Mesenchymal stem cell (in vitro differentiated cells and primary cell): ENCODE measurements at regions not wholly inside any gene's neighbourhood (a gene's known extent, or its start where the extent isn't known, plus 50 kb on each side); places are given as distances from the start of the nearest gene placed in this dataset.

ENCODE experiments used
- DNase-seq: peaks from one replicate; pipeline ENCODE4 v3.0.0-alpha.2; 2013
- H2AFZ ChIP-seq: one replicate; pipeline ENCODE4 v1.6.1; 2013; ENCODE audit warnings: low read depth, mild to moderate bottlenecking, control low read depth, inconsistent platforms, low read length, moderate library complexity
- H2AK5ac ChIP-seq: 2 replicates; pipeline ENCODE4 v1.6.1; 2013; ENCODE audit warnings: low read length, moderate library complexity, mild to moderate bottlenecking, inconsistent platforms; ENCODE audit not compliant: severe bottlenecking
- H2BK120ac ChIP-seq: one replicate; pipeline ENCODE4 v1.6.1; 2013; ENCODE audit warnings: low read depth, mild to moderate bottlenecking, inconsistent platforms, low read length, moderate library complexity
- H2BK12ac ChIP-seq, 2 experiments: one replicate each; pipeline ENCODE4 v1.6.1; 2013; ENCODE audit warnings: inconsistent platforms in 2 of 2, low read length in 2 of 2, mild to moderate bottlenecking in 2 of 2, moderate library complexity in 2 of 2, control low read depth in 1 of 2
- H2BK15ac ChIP-seq: one replicate; pipeline ENCODE4 v1.6.1; 2013; ENCODE audit warnings: mild to moderate bottlenecking, low read depth, inconsistent platforms; ENCODE audit not compliant: poor library complexity, severe bottlenecking
- H2BK5ac ChIP-seq: 2 replicates; pipeline ENCODE4 v1.6.1; 2013; ENCODE audit warnings: low read depth, mild to moderate bottlenecking, low read length, control low read depth, inconsistent platforms; ENCODE audit not compliant: poor library complexity, severe bottlenecking
- H3K14ac ChIP-seq, 2 experiments: one replicate each; pipeline ENCODE4 v1.6.1; 2013; ENCODE audit warnings: inconsistent platforms in 2 of 2, low read length in 2 of 2, control low read depth in 1 of 2, mild to moderate bottlenecking in 1 of 2, moderate library complexity in 1 of 2
- H3K18ac ChIP-seq, 2 experiments: one replicate each; pipeline ENCODE4 v1.6.1; 2013; ENCODE audit warnings: inconsistent platforms in 2 of 2, low read length in 2 of 2, control low read depth in 1 of 2, low read depth in 1 of 2, mild to moderate bottlenecking in 1 of 2
- H3K23ac ChIP-seq, 2 experiments: one replicate each; pipeline ENCODE4 v1.6.1; 2013; ENCODE audit warnings: inconsistent platforms in 2 of 2, low read length in 2 of 2, mild to moderate bottlenecking in 2 of 2, moderate library complexity in 2 of 2, control low read depth in 1 of 2
- H3K27ac ChIP-seq: 2 replicates; pipeline ENCODE4 v1.5.1; 2013; ENCODE audit warnings: mild to moderate bottlenecking, moderate library complexity, low read length, control low read depth, inconsistent platforms; ENCODE audit not compliant: poor library complexity, severe bottlenecking
- H3K27me3 ChIP-seq, 2 experiments: 2 replicates each; pipeline versions ENCODE4 v1.6.1 to v1.7.0; 2013; ENCODE audit warnings: low read length in 2 of 2, mild to moderate bottlenecking in 2 of 2, moderate library complexity in 2 of 2, control low read depth in 1 of 2, inconsistent platforms in 1 of 2; ENCODE audit not compliant: control insufficient read depth in 1 of 2, insufficient read depth in 1 of 2
- H3K36me3 ChIP-seq, 2 experiments: 2 replicates each; pipeline versions ENCODE4 v1.6.1 to v1.7.0; 2013; ENCODE audit warnings: low read length in 2 of 2, control low read depth in 1 of 2, inconsistent platforms in 1 of 2, low read depth in 1 of 2, mild to moderate bottlenecking in 1 of 2; ENCODE audit not compliant: insufficient read depth in 2 of 2, control insufficient read depth in 1 of 2
- H3K4ac ChIP-seq, 2 experiments: one replicate each; pipeline ENCODE4 v1.6.1; 2013; ENCODE audit warnings: inconsistent platforms in 2 of 2, low read length in 2 of 2, mild to moderate bottlenecking in 2 of 2, moderate library complexity in 2 of 2, control low read depth in 1 of 2, low read depth in 1 of 2
- H3K4me1 ChIP-seq: 2 replicates; pipeline ENCODE4 v1.6.1; 2013; ENCODE audit warnings: low read depth, low read length, control low read depth; ENCODE audit not compliant: control insufficient read depth, insufficient read depth
- H3K4me2 ChIP-seq: 2 replicates; pipeline ENCODE4 v1.6.1; 2013; ENCODE audit warnings: low read length, mild to moderate bottlenecking, inconsistent platforms; ENCODE audit not compliant: poor library complexity, severe bottlenecking
- H3K4me3 ChIP-seq, 2 experiments: 2 replicates each; pipeline versions ENCODE4 v1.5.1 to v1.7.0; 2013; ENCODE audit warnings: low read length in 2 of 2, mild to moderate bottlenecking in 2 of 2, control low read depth in 1 of 2, low read depth in 1 of 2; ENCODE audit not compliant: insufficient read depth in 1 of 2
- H3K79me1 ChIP-seq: replicated peaks from 2 replicates; pipeline ENCODE4 v1.6.1; 2013; ENCODE audit warnings: mild to moderate bottlenecking, control low read depth, low read length, inconsistent platforms; ENCODE audit not compliant: poor library complexity, severe bottlenecking
- H3K9ac ChIP-seq: 2 replicates; pipeline ENCODE4 v1.7.0; 2013; ENCODE audit warnings: mild to moderate bottlenecking, low read length, moderate library complexity
- H3K9me3 ChIP-seq: 2 replicates; pipeline ENCODE4 v1.7.0; 2013; ENCODE audit warnings: mild to moderate bottlenecking, low read length; ENCODE audit not compliant: control insufficient read depth
- H4K8ac ChIP-seq: one replicate; pipeline ENCODE4 v1.6.1; 2013; ENCODE audit warnings: inconsistent platforms, mild to moderate bottlenecking, low read length, moderate library complexity
- H4K91ac ChIP-seq: one replicate; pipeline ENCODE4 v1.6.1; 2013; ENCODE audit warnings: mild to moderate bottlenecking, low read length, inconsistent platforms
- WGBS: methylation state at CpG from one replicate; pipeline ENCODE4 v1.1.7; 2013; ENCODE audit warnings: mixed read lengths; 5-methylcytosine and 5-hydroxymethylcytosine counted together

- Histone ChIP-seq H2BK15ac (no peak overlapping the region), H3K27me3 (no peaks in the 10 kb centered on the region)
Measured at GRCh38 chr2:13334545-13334944, 617.8 kb downstream of the TRIB2 start.

GRCh38 chr2:13335862-13336535, 619.3 kb downstream of the TRIB2 start:
- H3K18ac ChIP-seq, result no peak overlapping the region

More at GRCh38 chr2:13334545-13334944, 617.8 kb downstream of the TRIB2 start:
- no peak overlapping the region for H4K8ac ChIP-seq
- H3K9ac ChIP-seq, result no peak overlapping the region
- H3K4me1 ChIP-seq, result no peaks in the 10 kb centered on the region
- H2AK5ac ChIP-seq, result no peak overlapping the region
- no peak overlapping the region for H3K18ac ChIP-seq
- no peak overlapping the region for H4K91ac ChIP-seq
- no peak overlapping the region for H2AFZ ChIP-seq
- peaks cover 10% of the 10 kb centered on the region for H3K9me3 ChIP-seq
- no peak overlapping the region for H3K23ac ChIP-seq
- H2BK120ac ChIP-seq, result no peak overlapping the region
- no peak overlapping the region for H3K14ac ChIP-seq
- DNase-seq, result no peak
- no peaks in the 10 kb centered on the region for H3K79me1 ChIP-seq
- H3K4ac ChIP-seq, result no peak overlapping the region
- H3K27ac ChIP-seq, result no peak overlapping the region
- H3K4me2 ChIP-seq, result no peak overlapping the region
- H3K4me3 ChIP-seq, result no peak overlapping the region
- H2BK12ac ChIP-seq, result no peak overlapping the region
- no peaks in the 10 kb centered on the region for H3K36me3 ChIP-seq
- H2BK5ac ChIP-seq, result no peak overlapping the region

DNA sequence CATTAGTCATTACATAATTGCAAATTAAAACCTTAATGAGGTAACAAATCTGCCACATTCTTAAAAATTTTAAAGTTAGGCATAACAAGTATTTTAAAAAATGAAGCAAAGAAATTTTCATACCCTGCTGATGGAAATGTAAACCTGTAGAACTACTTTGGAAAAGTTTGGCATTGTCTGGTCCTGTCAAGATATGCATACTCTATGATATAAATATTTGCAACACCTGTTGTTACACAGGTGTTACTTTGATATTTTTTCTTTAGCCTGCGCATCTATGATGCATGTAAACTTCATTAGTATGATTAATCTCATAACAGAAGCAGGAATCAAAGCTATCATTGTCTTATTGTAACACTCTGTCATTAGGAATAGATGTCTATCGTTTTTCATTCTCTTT, 634.3 kb downstream of the TRIB2 start:
- Histone ChIP-seq H3K14ac (no peak overlapping the region), H3K4me1 (no peaks in the 10 kb centered on the region), H3K4ac (no peak overlapping the region), H2AK5ac (no peak overlapping the region), H3K27ac (no peak overlapping the region), H2BK5ac (no peak overlapping the region), H3K23ac (no peak overlapping the region), H3K36me3 (no peaks in the 10 kb centered on the region), H3K9ac (no peak overlapping the region), H3K27me3 (no peaks in the 10 kb centered on the region), H3K18ac (no peak overlapping the region), H2BK15ac (no peak overlapping the region), H3K79me1 (no peaks in the 10 kb centered on the region), H2BK120ac (no peak overlapping the region), H3K9me3 (peaks cover 11% of the 10 kb centered on the region), H4K91ac (no peak overlapping the region), H2AFZ (no peak overlapping the region), H2BK12ac (no peak overlapping the region), H4K8ac (no peak overlapping the region), H3K4me2 (no peak overlapping the region), H3K4me3 (no peak overlapping the region)
- 67% methylated on average over 1 of the region's 2 CpGs for WGBS
- DNase-seq, result no peak

More at GRCh38 chr2:13335862-13336535, 619.3 kb downstream of the TRIB2 start:
- no peak overlapping the region for H3K9ac ChIP-seq
- H4K8ac ChIP-seq, result no peak overlapping the region
- H2BK120ac ChIP-seq, result no peak overlapping the region
- H3K4me2 ChIP-seq, result no peak overlapping the region
- no peak for DNase-seq
- H3K9me3 ChIP-seq, result peaks cover 10% of the 10 kb centered on the region
- H2BK5ac ChIP-seq, result no peak overlapping the region
- no peaks in the 10 kb centered on the region for H3K79me1 ChIP-seq
- no peak overlapping the region for H3K4ac ChIP-seq
- H3K23ac ChIP-seq, result no peak overlapping the region
- 75% methylated on average over 1 of the region's 2 CpGs for WGBS
- H3K14ac ChIP-seq, result no peak overlapping the region
- H3K4me3 ChIP-seq, result no peak overlapping the region
- no peak overlapping the region for H2BK12ac ChIP-seq
- H2AK5ac ChIP-seq, result no peak overlapping the region
- no peak overlapping the region for H2AFZ ChIP-seq
- no peaks in the 10 kb centered on the region for H3K4me1 ChIP-seq
- H3K36me3 ChIP-seq, result no peaks in the 10 kb centered on the region
- H4K91ac ChIP-seq, result no peak overlapping the region
- no peak overlapping the region for H2BK15ac ChIP-seq
- no peak overlapping the region for H3K27ac ChIP-seq
- H3K27me3 ChIP-seq, result no peaks in the 10 kb centered on the region

DNA sequence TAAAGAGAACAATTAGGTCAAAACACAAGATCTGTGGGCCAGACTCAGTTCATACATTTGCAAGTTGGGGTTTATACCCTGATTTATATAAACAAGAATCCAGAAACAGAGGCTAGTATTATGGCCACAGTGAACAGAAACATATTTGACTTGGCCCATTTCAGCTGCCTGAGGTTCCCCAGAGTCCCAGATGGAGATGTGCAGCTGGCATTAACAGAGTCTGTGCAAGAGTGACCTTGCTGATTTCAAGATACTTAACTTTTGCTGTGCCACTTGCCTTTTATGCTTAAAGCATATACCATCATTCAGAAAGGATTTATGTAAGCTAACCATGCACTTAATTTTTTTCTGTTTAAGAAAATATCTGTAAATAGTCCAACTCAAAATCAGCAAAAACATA, 636.3 kb downstream of the TRIB2 start:
- no peak overlapping the region for H2BK12ac ChIP-seq
- H2BK15ac ChIP-seq, result no peak overlapping the region
- no peak overlapping the region for H2BK5ac ChIP-seq
- H4K8ac ChIP-seq, result no peak overlapping the region
- no peak overlapping the region for H3K23ac ChIP-seq
- no peak overlapping the region for H2BK120ac ChIP-seq
- H3K4me2 ChIP-seq, result no peak overlapping the region
- no peak overlapping the region for H2AFZ ChIP-seq
- H3K27ac ChIP-seq, result no peak overlapping the region
- H3K4me3 ChIP-seq, result no peak overlapping the region
- no peaks in the 10 kb centered on the region for H3K27me3 ChIP-seq
- no peak overlapping the region for H2AK5ac ChIP-seq
- H3K4me1 ChIP-seq, result no peaks in the 10 kb centered on the region
- H3K36me3 ChIP-seq, result no peaks in the 10 kb centered on the region
- no peaks in the 10 kb centered on the region for H3K79me1 ChIP-seq
- no peak overlapping the region for H3K9ac ChIP-seq
- peaks cover 11% of the 10 kb centered on the region for H3K9me3 ChIP-seq
- no peak overlapping the region for H4K91ac ChIP-seq
- H3K14ac ChIP-seq, result no peak overlapping the region
- DNase-seq, result no peak
- H3K4ac ChIP-seq, result no peak overlapping the region
- no peak overlapping the region for H3K18ac ChIP-seq
